ENCODE measurements at regions not wholly inside any gene's neighbourhood (a gene's known extent, or its start where the extent isn't known, plus 50 kb on each side); places are given as distances from the start of the nearest gene placed in this dataset.

DNA sequence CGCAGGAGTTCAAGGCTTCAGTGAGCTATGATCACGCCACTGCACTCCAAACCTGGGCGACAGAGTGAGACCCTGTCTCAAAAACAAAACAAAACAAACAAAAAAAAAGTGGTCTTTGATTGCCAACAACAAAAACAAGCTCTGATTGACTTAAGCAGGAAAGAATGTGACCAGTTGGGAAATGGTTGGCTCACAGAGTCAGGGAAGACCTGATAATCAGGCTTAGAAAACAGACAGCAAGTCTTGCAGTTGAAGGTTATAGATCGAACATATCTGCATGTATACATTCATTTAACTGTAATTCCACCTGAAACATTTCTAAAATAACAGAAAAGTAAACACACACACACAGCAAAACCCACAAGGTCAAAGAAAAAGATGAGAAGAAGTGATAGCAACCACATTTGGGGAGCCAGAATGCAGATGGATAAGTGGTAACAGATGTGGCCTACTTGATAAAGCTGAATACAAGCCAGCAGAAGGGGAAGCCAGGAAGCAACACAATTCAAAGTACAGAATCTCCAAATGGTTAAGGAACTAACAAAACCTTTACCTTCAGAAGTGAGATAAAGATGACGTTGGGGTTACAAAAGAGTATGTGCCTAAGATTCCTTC is 699.9 kb upstream of the ZNF385D start:
- TF ChIP-seq, protein P1, sequence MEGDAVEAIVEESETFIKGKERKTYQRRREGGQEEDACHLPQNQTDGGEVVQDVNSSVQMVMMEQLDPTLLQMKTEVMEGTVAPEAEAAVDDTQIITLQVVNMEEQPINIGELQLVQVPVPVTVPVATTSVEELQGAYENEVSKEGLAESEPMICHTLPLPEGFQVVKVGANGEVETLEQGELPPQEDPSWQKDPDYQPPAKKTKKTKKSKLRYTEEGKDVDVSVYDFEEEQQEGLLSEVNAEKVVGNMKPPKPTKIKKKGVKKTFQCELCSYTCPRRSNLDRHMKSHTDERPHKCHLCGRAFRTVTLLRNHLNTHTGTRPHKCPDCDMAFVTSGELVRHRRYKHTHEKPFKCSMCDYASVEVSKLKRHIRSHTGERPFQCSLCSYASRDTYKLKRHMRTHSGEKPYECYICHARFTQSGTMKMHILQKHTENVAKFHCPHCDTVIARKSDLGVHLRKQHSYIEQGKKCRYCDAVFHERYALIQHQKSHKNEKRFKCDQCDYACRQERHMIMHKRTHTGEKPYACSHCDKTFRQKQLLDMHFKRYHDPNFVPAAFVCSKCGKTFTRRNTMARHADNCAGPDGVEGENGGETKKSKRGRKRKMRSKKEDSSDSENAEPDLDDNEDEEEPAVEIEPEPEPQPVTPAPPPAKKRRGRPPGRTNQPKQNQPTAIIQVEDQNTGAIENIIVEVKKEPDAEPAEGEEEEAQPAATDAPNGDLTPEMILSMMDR (IDR thresholded peaks at IDR 0.05; ENCODE audit: insufficient read depth, low read length, poor library complexity, severe bottlenecking): no peak
- TF ChIP-seq EZH2phosphoT487 (conservative IDR thresholded peaks at IDR 0.05; ENCODE audit: low read length): no peak
